Nephron (organoid): ENCODE measurements at regions not wholly inside any gene's neighbourhood (a gene's known extent, or its start where the extent isn't known, plus 50 kb on each side); places are given as distances from the start of the nearest gene placed in this dataset.

Experiments used
- H3K27ac Mint-ChIP-seq, 3 experiments: 2 replicates each; pipeline ENCODE4 v1.8.0; 2020; ENCODE audit warnings: mixed read lengths in 3 of 3, mild to moderate bottlenecking in 2 of 3, moderate library complexity in 1 of 3
- H3K27me3 Mint-ChIP-seq: 2 replicates; pipeline ENCODE4 v1.8.0; 2021; ENCODE audit warnings: low read depth, mild to moderate bottlenecking, moderate library complexity, mixed read lengths
- H3K36me3 Mint-ChIP-seq: 2 replicates; pipeline ENCODE4 v1.8.0; 2020; ENCODE audit warnings: low read depth, mixed read lengths
- H3K4me1 Mint-ChIP-seq: 2 replicates; pipeline ENCODE4 v1.8.0; 2020; ENCODE audit warnings: mixed read lengths
- H3K4me3 Mint-ChIP-seq, 3 experiments: 2 replicates each; pipeline ENCODE4 v1.8.0; 2020; ENCODE audit warnings: mild to moderate bottlenecking in 3 of 3, mixed read lengths in 3 of 3, moderate library complexity in 2 of 3
- H3K9me3 Mint-ChIP-seq: 2 replicates; pipeline ENCODE4 v1.8.0; 2020; ENCODE audit warnings: mixed read lengths
- CTCF ChIP-seq, 3 experiments: fragments of 200-600 bp; sonication (generic); IDR thresholded peaks; one replicate each; pipeline ENCODE4 v1.5.0; 2021; ENCODE audit warnings: antibody characterized with exemption in 3 of 3; ENCODE audit not compliant: unreplicated experiment in 3 of 3

- Mint-ChIP-seq H3K9me3 (peaks cover 77% of the 10 kb centered on the region), H3K27me3 (no peaks in the 10 kb centered on the region), H3K36me3 (peaks cover 43% of the 10 kb centered on the region), H3K27ac (no peak overlapping the region), H3K4me3 (no peak overlapping the region), H3K4me1 (no peaks in the 10 kb centered on the region)
- no peak for TF ChIP-seq CTCF (IDR thresholded peaks at IDR 0.05; ENCODE audit: unreplicated experiment in 3 of 3)
Measured at GRCh38 chr19:27738569-27739193, 1474.3 kb downstream of the UQCRFS1 start.

DNA sequence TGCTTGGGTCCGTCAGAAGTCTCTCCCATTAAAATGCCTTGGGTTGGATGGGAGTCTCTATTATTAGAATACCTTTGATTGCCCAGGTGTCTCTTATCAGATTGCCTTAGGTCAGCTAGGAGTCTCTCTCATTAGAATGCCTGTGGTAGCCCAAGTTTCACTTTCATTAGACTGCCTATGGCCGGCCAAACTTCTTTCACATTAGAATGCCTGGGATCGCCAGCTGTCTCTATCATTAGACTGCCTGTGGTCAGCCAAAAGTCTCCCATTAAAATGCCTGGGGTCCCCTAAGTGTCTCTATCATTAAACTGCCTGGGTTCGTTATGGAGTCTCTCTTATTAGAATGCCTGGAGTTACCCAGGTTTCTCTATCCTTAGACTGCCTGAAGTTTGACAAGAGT lies 1476.7 kb downstream of the UQCRFS1 start:
- no peaks in the 10 kb centered on the region for H3K27me3 Mint-ChIP-seq
- no peak overlapping the region for H3K4me3 Mint-ChIP-seq
- TF ChIP-seq CTCF (IDR thresholded peaks at IDR 0.05; ENCODE audit: unreplicated experiment in 3 of 3), result no peak
- peaks cover 90% of the 10 kb centered on the region for H3K9me3 Mint-ChIP-seq
- H3K4me1 Mint-ChIP-seq, result no peaks in the 10 kb centered on the region
- no peak overlapping the region for H3K27ac Mint-ChIP-seq
- H3K36me3 Mint-ChIP-seq, result peaks cover 68% of the 10 kb centered on the region

DNA sequence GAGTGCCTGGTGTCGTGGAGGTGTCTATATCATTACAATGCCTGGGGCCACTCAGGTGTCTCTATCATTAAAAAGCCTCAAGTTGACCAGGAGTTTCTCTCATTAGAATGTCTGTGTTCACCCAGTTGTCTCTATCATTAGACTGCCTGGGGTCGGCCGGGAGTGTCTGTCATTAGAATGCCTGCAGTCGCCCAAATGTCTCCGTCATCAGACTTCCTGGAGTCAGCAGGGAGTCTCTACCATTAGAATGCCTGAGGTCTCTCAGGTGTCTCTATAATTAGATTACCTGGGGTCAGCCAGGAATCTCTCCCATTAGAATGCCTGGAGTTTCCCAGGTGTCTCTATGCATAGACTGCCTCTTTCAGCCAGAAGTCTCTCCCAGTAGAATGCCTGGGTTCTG lies 1477.6 kb downstream of the UQCRFS1 start:
- no peak overlapping the region for H3K27ac Mint-ChIP-seq
- no peaks in the 10 kb centered on the region for H3K27me3 Mint-ChIP-seq
- TF ChIP-seq CTCF (IDR thresholded peaks at IDR 0.05; ENCODE audit: unreplicated experiment in 3 of 3), result no peak

DNA sequence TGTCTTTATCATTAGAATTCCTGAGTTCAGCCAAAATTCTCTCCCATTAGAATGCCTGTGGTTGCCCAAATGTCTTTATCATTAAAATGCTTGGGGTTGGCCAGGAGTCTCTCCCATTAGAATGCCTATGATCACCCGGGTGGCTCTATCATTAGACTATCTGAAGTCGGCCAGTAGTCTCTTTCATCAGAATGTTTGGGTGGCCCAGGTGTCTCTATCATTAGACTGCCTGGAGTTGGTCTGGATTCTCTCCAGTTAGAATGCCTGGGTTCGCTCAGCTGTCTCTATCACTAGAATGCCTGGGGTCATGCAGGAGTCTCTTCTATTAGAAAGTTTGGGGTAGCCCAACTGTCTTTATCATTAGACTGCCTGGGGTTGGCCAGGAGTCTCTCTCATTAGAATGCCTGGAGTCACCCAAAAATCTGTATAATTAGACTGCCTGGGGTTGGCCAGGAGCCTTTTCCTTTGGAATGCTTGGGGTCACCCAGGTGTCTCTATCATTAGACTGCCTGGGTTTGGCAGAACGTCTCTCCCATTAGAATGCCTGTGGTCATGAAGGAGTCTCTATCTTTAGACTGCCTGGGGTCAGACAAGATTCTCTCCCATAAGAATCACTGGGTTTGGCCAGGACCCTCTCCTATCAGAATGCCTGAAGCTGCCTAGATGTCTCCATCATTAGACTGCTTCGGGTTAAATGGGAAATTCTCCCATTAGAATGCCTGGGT lies 1478.3 kb downstream of the UQCRFS1 start:
- Mint-ChIP-seq H3K36me3 (peaks cover 79% of the 10 kb centered on the region), H3K27me3 (no peaks in the 10 kb centered on the region), H3K4me3 (no peak overlapping the region), H3K4me1 (no peaks in the 10 kb centered on the region), H3K9me3 (peaks cover 81% of the 10 kb centered on the region), H3K27ac (no peak overlapping the region)
- no peak for TF ChIP-seq CTCF (IDR thresholded peaks at IDR 0.05; ENCODE audit: unreplicated experiment in 3 of 3)

More for the DNA sequence above, 1477.6 kb downstream of the UQCRFS1 start:
- Mint-ChIP-seq H3K4me3 (no peak overlapping the region), H3K36me3 (peaks cover 77% of the 10 kb centered on the region), H3K4me1 (no peaks in the 10 kb centered on the region), H3K9me3 (peaks cover 86% of the 10 kb centered on the region)

DNA sequence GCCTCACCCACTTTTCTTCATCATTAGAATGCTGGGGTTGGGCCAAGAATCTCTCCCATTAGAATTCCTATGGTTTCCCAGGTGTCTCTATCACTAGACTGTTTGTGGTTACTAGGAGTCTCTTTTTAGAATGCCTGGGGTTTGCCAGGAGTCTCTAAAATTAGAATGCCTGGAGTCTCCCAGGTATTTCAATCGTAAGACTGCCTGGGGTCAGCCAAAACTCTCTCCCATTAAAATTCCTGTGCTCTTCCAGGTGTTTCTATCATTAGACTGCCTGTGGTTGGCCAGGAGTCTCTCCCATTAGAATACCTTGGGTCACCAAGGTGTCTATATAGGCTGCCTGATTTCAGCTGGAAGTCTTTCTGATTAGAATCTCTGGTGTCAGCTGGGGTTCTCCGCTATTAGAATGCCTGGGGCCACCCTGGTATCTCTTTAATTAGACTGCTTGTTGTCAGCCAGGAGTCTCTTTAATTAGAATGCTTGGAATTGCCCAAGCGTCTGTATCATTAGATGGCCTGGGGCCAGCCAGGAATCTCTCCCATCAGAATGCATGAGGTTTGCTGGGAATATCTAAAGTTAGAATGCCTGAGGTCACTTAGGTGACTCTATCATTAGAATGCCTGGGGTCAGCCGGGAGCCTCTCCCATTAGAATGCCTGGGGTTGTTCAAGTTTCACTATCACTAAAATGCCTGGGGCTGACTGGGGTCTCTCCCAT lies 1479.2 kb downstream of the UQCRFS1 start:
- no peak overlapping the region for H3K4me3 Mint-ChIP-seq
- H3K36me3 Mint-ChIP-seq, result peaks cover 79% of the 10 kb centered on the region
- H3K27ac Mint-ChIP-seq, result no peak overlapping the region
- peaks cover 72% of the 10 kb centered on the region for H3K9me3 Mint-ChIP-seq
- H3K4me1 Mint-ChIP-seq, result no peaks in the 10 kb centered on the region
- H3K27me3 Mint-ChIP-seq, result no peaks in the 10 kb centered on the region
- TF ChIP-seq CTCF (IDR thresholded peaks at IDR 0.05; ENCODE audit: unreplicated experiment in 3 of 3), result no peak
